ENCODE measurements at regions not wholly inside any gene's neighbourhood (a gene's known extent, or its start where the extent isn't known, plus 50 kb on each side); places are given as distances from the start of the nearest gene placed in this dataset.

DNA sequence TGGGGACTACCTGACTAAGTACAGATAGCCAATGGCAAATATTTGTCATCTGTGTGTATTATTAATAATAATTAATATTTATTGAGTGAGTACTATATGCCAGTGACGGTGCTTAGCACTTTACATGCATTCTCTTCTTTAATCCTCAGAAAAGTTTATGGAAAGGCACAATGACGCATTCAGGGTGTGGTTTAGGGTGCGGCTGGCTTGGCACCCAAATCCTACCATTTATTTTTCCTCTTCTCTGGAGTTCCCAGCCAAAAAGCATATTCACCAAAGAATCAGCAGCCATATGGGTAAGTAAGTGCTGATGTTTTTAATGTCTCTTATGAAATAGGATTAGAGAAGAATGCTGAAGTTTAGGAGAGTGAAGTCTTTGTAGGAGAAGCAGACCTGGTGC is 140.4 kb upstream of the TP63 start:
- no peak overlapping the region for H3K4me2 ChIP-seq (ENCODE audit: low read length)
- no peaks in the 10 kb centered on the region for H3K36me3 ChIP-seq (ENCODE audit: insufficient read depth, low read length)
- H3K27ac ChIP-seq (ENCODE audit: low read depth, low read length, poor library complexity, severe bottlenecking), result no peak overlapping the region
- H3K9me3 ChIP-seq (ENCODE audit: low read length), result no peaks in the 10 kb centered on the region
- no TSS peak for BruUV-seq (replicated peaks)
- no peak overlapping the region for H2AFZ ChIP-seq (ENCODE audit: low read length)
- no peak for DNase-seq (ENCODE audit: low spot score)
- H3K9me2 ChIP-seq (ENCODE audit: insufficient read depth, low read length), result no peaks in the 10 kb centered on the region
- no peaks in the 10 kb centered on the region for H4K20me1 ChIP-seq (ENCODE audit: insufficient read depth, low read length)
- ChIA-PET POLR2A (no interaction called here), CTCF (ENCODE audit: unreplicated experiment) (no interaction called here)
- no peak overlapping the region for H3K4me3 ChIP-seq (ENCODE audit: low read depth, low read length, poor library complexity, severe bottlenecking)
- intact Hi-C loops (cut with micrococcal nuclease; ENCODE audit: unreplicated experiment), result no loop called here
- no peak for TF ChIP-seq EZH2phosphoT487 (IDR thresholded peaks at IDR 0.05; ENCODE audit: borderline replicate concordance, low read depth, low read length)
- TF ChIP-seq, protein P1, sequence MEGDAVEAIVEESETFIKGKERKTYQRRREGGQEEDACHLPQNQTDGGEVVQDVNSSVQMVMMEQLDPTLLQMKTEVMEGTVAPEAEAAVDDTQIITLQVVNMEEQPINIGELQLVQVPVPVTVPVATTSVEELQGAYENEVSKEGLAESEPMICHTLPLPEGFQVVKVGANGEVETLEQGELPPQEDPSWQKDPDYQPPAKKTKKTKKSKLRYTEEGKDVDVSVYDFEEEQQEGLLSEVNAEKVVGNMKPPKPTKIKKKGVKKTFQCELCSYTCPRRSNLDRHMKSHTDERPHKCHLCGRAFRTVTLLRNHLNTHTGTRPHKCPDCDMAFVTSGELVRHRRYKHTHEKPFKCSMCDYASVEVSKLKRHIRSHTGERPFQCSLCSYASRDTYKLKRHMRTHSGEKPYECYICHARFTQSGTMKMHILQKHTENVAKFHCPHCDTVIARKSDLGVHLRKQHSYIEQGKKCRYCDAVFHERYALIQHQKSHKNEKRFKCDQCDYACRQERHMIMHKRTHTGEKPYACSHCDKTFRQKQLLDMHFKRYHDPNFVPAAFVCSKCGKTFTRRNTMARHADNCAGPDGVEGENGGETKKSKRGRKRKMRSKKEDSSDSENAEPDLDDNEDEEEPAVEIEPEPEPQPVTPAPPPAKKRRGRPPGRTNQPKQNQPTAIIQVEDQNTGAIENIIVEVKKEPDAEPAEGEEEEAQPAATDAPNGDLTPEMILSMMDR (conservative IDR thresholded peaks at IDR 0.05; ENCODE audit: low read length), result no peak
- H3K4me1 ChIP-seq (ENCODE audit: insufficient read depth, low read length, poor library complexity, severe bottlenecking), result no peaks in the 10 kb centered on the region
- H3K79me2 ChIP-seq (ENCODE audit: insufficient read depth, low read depth, low read length), result no peaks in the 10 kb centered on the region

DNA sequence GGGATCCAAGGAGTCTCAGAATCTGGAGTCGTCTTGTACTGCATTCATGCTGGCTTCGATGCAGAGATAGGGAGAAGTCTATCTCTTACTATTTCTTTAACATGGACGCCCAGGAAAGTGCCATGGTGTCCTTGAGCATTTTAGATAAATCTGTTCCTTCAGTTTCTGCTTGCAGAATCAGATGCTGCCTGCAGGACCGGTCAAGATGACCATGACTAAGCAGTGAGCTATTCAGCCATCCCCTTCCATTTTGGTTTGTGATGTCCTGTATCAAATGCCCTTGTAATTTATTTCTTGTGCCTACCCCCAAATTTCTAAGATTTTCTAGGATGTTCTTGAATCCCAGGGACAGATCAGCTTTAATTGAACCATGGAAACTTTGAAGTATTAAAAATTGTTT is 139.4 kb upstream of the TP63 start:
- no peak for DNase-seq (ENCODE audit: low spot score)
- H3K4me2 ChIP-seq (ENCODE audit: low read length), result no peak overlapping the region
- H3K36me3 ChIP-seq (ENCODE audit: insufficient read depth, low read length), result no peaks in the 10 kb centered on the region
- no peak overlapping the region for H3K4me3 ChIP-seq (ENCODE audit: low read depth, low read length, poor library complexity, severe bottlenecking)
- no peaks in the 10 kb centered on the region for H3K9me3 ChIP-seq (ENCODE audit: low read length)
- no TSS peak for BruUV-seq (replicated peaks)
- no peak for TF ChIP-seq EZH2phosphoT487 (IDR thresholded peaks at IDR 0.05; ENCODE audit: borderline replicate concordance, low read depth, low read length)
- TF ChIP-seq, protein P1 (conservative IDR thresholded peaks at IDR 0.05; ENCODE audit: low read length), result no peak
- intact Hi-C loops (cut with micrococcal nuclease; ENCODE audit: unreplicated experiment), result no loop called here
- POLR2A ChIA-PET, result interaction anchor here (0.6 kb wide), 1 partner anchor 225 kb away, joined by 3 read pairs; no protein-coding TSS in a partner anchor
- H3K79me2 ChIP-seq (ENCODE audit: insufficient read depth, low read depth, low read length), result no peaks in the 10 kb centered on the region
- H3K27ac ChIP-seq (ENCODE audit: low read depth, low read length, poor library complexity, severe bottlenecking), result no peak overlapping the region
- H3K9me2 ChIP-seq (ENCODE audit: insufficient read depth, low read length), result no peaks in the 10 kb centered on the region
- H4K20me1 ChIP-seq (ENCODE audit: insufficient read depth, low read length), result no peaks in the 10 kb centered on the region
- H3K4me1 ChIP-seq (ENCODE audit: insufficient read depth, low read length, poor library complexity, severe bottlenecking), result no peaks in the 10 kb centered on the region
- no peak overlapping the region for H2AFZ ChIP-seq (ENCODE audit: low read length)
- CTCF ChIA-PET (ENCODE audit: unreplicated experiment), result no interaction called here

DNA sequence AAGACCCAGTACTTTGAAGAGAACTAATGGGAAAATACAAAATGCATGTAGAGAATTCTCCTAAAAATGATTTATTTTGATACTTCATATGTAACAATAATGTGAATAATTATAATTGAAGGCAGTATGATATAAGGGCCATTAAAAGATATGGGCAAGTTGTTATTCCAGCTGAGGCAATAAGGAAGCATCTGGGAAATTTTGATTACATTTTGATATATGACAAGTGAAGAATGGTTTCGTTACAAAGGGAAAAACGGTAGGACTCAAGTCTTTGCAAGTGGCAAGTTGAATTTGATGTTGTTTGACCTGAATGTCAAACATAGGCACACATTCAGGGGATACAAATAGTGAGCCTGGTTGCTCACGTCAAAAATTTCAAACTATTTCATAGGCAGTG is 137.9 kb upstream of the TP63 start:
- TF ChIP-seq, protein P1 (conservative IDR thresholded peaks at IDR 0.05; ENCODE audit: low read length), result no peak
- TF ChIP-seq EZH2phosphoT487 (IDR thresholded peaks at IDR 0.05; ENCODE audit: borderline replicate concordance, low read depth, low read length), result no peak
- ChIA-PET CTCF (ENCODE audit: unreplicated experiment) (no interaction called here), POLR2A (interaction anchor here (0.8 kb wide), 1 partner anchor 14 kb away, joined by 4 read pairs; no protein-coding TSS in a partner anchor)
- Histone ChIP-seq H3K4me2 (ENCODE audit: low read length) (no peak overlapping the region), H3K79me2 (ENCODE audit: insufficient read depth, low read depth, low read length) (no peaks in the 10 kb centered on the region), H3K27ac (ENCODE audit: low read depth, low read length, poor library complexity, severe bottlenecking) (no peak overlapping the region), H3K4me1 (ENCODE audit: insufficient read depth, low read length, poor library complexity, severe bottlenecking) (no peaks in the 10 kb centered on the region), H4K20me1 (ENCODE audit: insufficient read depth, low read length) (no peaks in the 10 kb centered on the region), H3K4me3 (ENCODE audit: low read depth, low read length, poor library complexity, severe bottlenecking) (no peak overlapping the region), H3K36me3 (ENCODE audit: insufficient read depth, low read length) (no peaks in the 10 kb centered on the region), H3K9me3 (ENCODE audit: low read length) (no peaks in the 10 kb centered on the region), H2AFZ (ENCODE audit: low read length) (no peak overlapping the region), H3K9me2 (ENCODE audit: insufficient read depth, low read length) (no peaks in the 10 kb centered on the region)
- intact Hi-C loops (cut with micrococcal nuclease; ENCODE audit: unreplicated experiment), result no loop called here
- DNase-seq (ENCODE audit: low spot score), result no peak
- no TSS peak for BruUV-seq (replicated peaks)

Data from OCI-LY7 (cell line).